IPS-18a (cell line): ENCODE measurements at regions not wholly inside any gene's neighbourhood (a gene's known extent, or its start where the extent isn't known, plus 50 kb on each side); places are given as distances from the start of the nearest gene placed in this dataset.
A peak's percentile ranks its signal among the peaks of the same experiment; 100 is the strongest.

Experiments
- H3K27ac ChIP-seq: one replicate; pipeline ENCODE4 v1.5.1; 2013; ENCODE audit warnings: low read length
- H3K27me3 ChIP-seq: one replicate; pipeline ENCODE4 v1.6.1; 2013; ENCODE audit warnings: mild to moderate bottlenecking, low read length; ENCODE audit not compliant: control insufficient read depth, insufficient read depth
- H3K36me3 ChIP-seq: one replicate; pipeline ENCODE4 v1.6.1; 2013; ENCODE audit warnings: low read depth, low read length; ENCODE audit not compliant: control insufficient read depth
- H3K4me1 ChIP-seq: one replicate; pipeline ENCODE4 v1.6.1; 2013; ENCODE audit warnings: low read depth, low read length; ENCODE audit not compliant: control insufficient read depth
- H3K4me3 ChIP-seq: one replicate; pipeline ENCODE4 v1.5.1; 2013; ENCODE audit warnings: low read length
- H3K9ac ChIP-seq: one replicate; pipeline ENCODE4 v1.6.1; 2013; ENCODE audit warnings: mild to moderate bottlenecking, low read length, moderate library complexity
- H3K9me3 ChIP-seq: one replicate; pipeline ENCODE4 v1.6.1; 2013; ENCODE audit warnings: low read depth, low read length; ENCODE audit not compliant: control insufficient read depth

- H3K27ac ChIP-seq, result no peak overlapping the region
- H3K4me1 ChIP-seq, result peaks cover 5% of the 10 kb centered on the region
- H3K9ac ChIP-seq, result no peak overlapping the region
- no peak overlapping the region for H3K4me3 ChIP-seq
- no peaks in the 10 kb centered on the region for H3K9me3 ChIP-seq
- no peaks in the 10 kb centered on the region for H3K36me3 ChIP-seq
- H3K27me3 ChIP-seq, result peaks cover 8% of the 10 kb centered on the region
These were observed 193.5 kb downstream of the BRD1 start for GRCh38 chr22:49634006-49634772.

GRCh38 chr22:49633010-49633324 is 194.7 kb downstream of the BRD1 start:
- no peaks in the 10 kb centered on the region for H3K9me3 ChIP-seq
- H3K4me3 ChIP-seq, result no peak overlapping the region
- no peak overlapping the region for H3K27ac ChIP-seq
- H3K36me3 ChIP-seq, result no peaks in the 10 kb centered on the region
- no peak overlapping the region for H3K9ac ChIP-seq
- peaks cover 5% of the 10 kb centered on the region for H3K4me1 ChIP-seq
- peaks cover 8% of the 10 kb centered on the region for H3K27me3 ChIP-seq

- peaks cover 8% of the 10 kb centered on the region for H3K27me3 ChIP-seq
- H3K4me3 ChIP-seq, result peak overlapping the region; percentile 56
- no peak overlapping the region for H3K27ac ChIP-seq
- no peaks in the 10 kb centered on the region for H3K9me3 ChIP-seq
- no peaks in the 10 kb centered on the region for H3K36me3 ChIP-seq
- peaks cover 5% of the 10 kb centered on the region for H3K4me1 ChIP-seq
- peak overlapping the region; percentile 37 for H3K9ac ChIP-seq
These were observed 195.3 kb downstream of the BRD1 start for GRCh38 chr22:49632199-49633009.

GRCh38 chr22:49630448-49630946 is 197.2 kb downstream of the BRD1 start:
- Histone ChIP-seq H3K27me3 (peaks cover 8% of the 10 kb centered on the region), H3K9ac (no peak overlapping the region), H3K36me3 (no peaks in the 10 kb centered on the region), H3K4me1 (peaks cover 5% of the 10 kb centered on the region), H3K9me3 (no peaks in the 10 kb centered on the region), H3K4me3 (no peak overlapping the region), H3K27ac (no peak overlapping the region)

- no peaks in the 10 kb centered on the region for H3K36me3 ChIP-seq
- H3K9me3 ChIP-seq, result no peaks in the 10 kb centered on the region
- H3K9ac ChIP-seq, result no peak overlapping the region
- peaks cover 5% of the 10 kb centered on the region for H3K4me1 ChIP-seq
- H3K4me3 ChIP-seq, result no peak overlapping the region
- no peak overlapping the region for H3K27ac ChIP-seq
- peaks cover 8% of the 10 kb centered on the region for H3K27me3 ChIP-seq
These were observed 197.9 kb downstream of the BRD1 start for GRCh38 chr22:49629586-49630447.

- Histone ChIP-seq H3K9me3 (no peaks in the 10 kb centered on the region), H3K4me3 (no peak overlapping the region), H3K9ac (no peak overlapping the region), H3K27me3 (peaks cover 8% of the 10 kb centered on the region), H3K36me3 (no peaks in the 10 kb centered on the region), H3K4me1 (peaks cover 5% of the 10 kb centered on the region), H3K27ac (no peak overlapping the region)
These were observed 198.5 kb downstream of the BRD1 start for GRCh38 chr22:49629261-49629570.

- Histone ChIP-seq H3K36me3 (no peaks in the 10 kb centered on the region), H3K4me1 (peaks cover 5% of the 10 kb centered on the region), H3K9me3 (no peaks in the 10 kb centered on the region), H3K9ac (no peak overlapping the region), H3K27ac (no peak overlapping the region), H3K4me3 (no peak overlapping the region), H3K27me3 (peaks cover 8% of the 10 kb centered on the region)
These were observed 199.0 kb downstream of the BRD1 start for GRCh38 chr22:49628391-49629260.

GRCh38 chr22:49627217-49628181 is 200.2 kb downstream of the BRD1 start:
- Histone ChIP-seq H3K4me3 (no peak overlapping the region), H3K4me1 (no peaks in the 10 kb centered on the region), H3K9ac (no peak overlapping the region), H3K27me3 (peaks cover 8% of the 10 kb centered on the region), H3K27ac (no peak overlapping the region), H3K9me3 (no peaks in the 10 kb centered on the region), H3K36me3 (no peaks in the 10 kb centered on the region)

GRCh38 chr22:49626361-49627216 is 201.1 kb downstream of the BRD1 start:
- Histone ChIP-seq H3K4me3 (no peak overlapping the region), H3K9ac (no peak overlapping the region), H3K9me3 (no peaks in the 10 kb centered on the region), H3K36me3 (no peaks in the 10 kb centered on the region), H3K4me1 (no peaks in the 10 kb centered on the region), H3K27ac (no peak overlapping the region), H3K27me3 (peaks cover under 1% of the 10 kb centered on the region)
